GM19351 (cell line): ENCODE measurements at regions not wholly inside any gene's neighbourhood (a gene's known extent, or its start where the extent isn't known, plus 50 kb on each side); places are given as distances from the start of the nearest gene placed in this dataset.

Source experiments
- ATAC-seq: cut with Tn5 transposase; IDR thresholded peaks from one replicate; pipeline ENCODE4 v1.9.1; 2021; ENCODE audit warnings: mild to moderate bottlenecking, moderate library complexity; ENCODE audit not compliant: unreplicated experiment

- ATAC-seq = no peak
Measured at GRCh38 chr9:78781681-78782080, 484.8 kb downstream of the PSAT1 start.

- ATAC-seq = no peak
Measured at GRCh38 chr9:78782234-78782633, 485.3 kb downstream of the PSAT1 start.

GRCh38 chr9:78782858-78783257 lies 485.9 kb downstream of the PSAT1 start:
- no peak for ATAC-seq

GRCh38 chr9:78783743-78784142 lies 486.8 kb downstream of the PSAT1 start:
- ATAC-seq = peak; percentile 90

- ATAC-seq = no peak
Measured at GRCh38 chr9:78786794-78787193, 489.9 kb downstream of the PSAT1 start.

GRCh38 chr9:78788101-78788500 lies 491.2 kb downstream of the PSAT1 start:
- no peak for ATAC-seq

- no peak for ATAC-seq
Measured at GRCh38 chr9:78791779-78792178, 494.9 kb downstream of the PSAT1 start.

- ATAC-seq = no peak
Measured at GRCh38 chr9:78792745-78793144, 495.8 kb downstream of the PSAT1 start.

GRCh38 chr9:78805771-78806170 lies 508.8 kb downstream of the PSAT1 start:
- no peak for ATAC-seq

- no peak for ATAC-seq
Measured at GRCh38 chr9:78806492-78807160, 509.7 kb downstream of the PSAT1 start.

- no peak for ATAC-seq
Measured at GRCh38 chr9:78807286-78807685, 510.4 kb downstream of the PSAT1 start.

GRCh38 chr9:78808048-78808447 lies 511.1 kb downstream of the PSAT1 start:
- no peak for ATAC-seq

- no peak for ATAC-seq
Measured at GRCh38 chr9:78811622-78812276, 514.8 kb downstream of the PSAT1 start.

GRCh38 chr9:78812665-78813064 lies 515.7 kb downstream of the PSAT1 start:
- no peak for ATAC-seq

- no peak for ATAC-seq
Measured at GRCh38 chr9:78813602-78814180, 516.8 kb downstream of the PSAT1 start.

- ATAC-seq = peak; percentile 93
Measured at GRCh38 chr9:78821126-78821822, 524.3 kb downstream of the PSAT1 start.

GRCh38 chr9:78826527-78826926 lies 529.6 kb downstream of the PSAT1 start:
- ATAC-seq = no peak

- no peak for ATAC-seq
Measured at GRCh38 chr9:78828521-78828920, 531.6 kb downstream of the PSAT1 start.

GRCh38 chr9:78830301-78830700 lies 533.4 kb downstream of the PSAT1 start:
- no peak for ATAC-seq

- no peak for ATAC-seq
Measured at GRCh38 chr9:78831726-78832125, 534.8 kb downstream of the PSAT1 start.

- no peak for ATAC-seq
Measured at GRCh38 chr9:78835928-78836450, 539.1 kb downstream of the PSAT1 start.
